Fibroblast of pulmonary artery (primary cell): ENCODE measurements at regions not wholly inside any gene's neighbourhood (a gene's known extent, or its start where the extent isn't known, plus 50 kb on each side); places are given as distances from the start of the nearest gene placed in this dataset.
"Not testable (repeated sequence)": the region's sequence is repeated elsewhere in the genome, so short reads cannot be mapped to it uniquely, and the experiment has no call there.

Experiments
- DNase-seq: peaks from one replicate; pipeline ENCODE4 v3.0.0-alpha.2; 2010; ENCODE audit warnings: low read depth
- H3K4me3 ChIP-seq: replicated peaks from 2 replicates; pipeline ENCODE4 v1.5.1; 2011; ENCODE audit warnings: low read depth, mild to moderate bottlenecking, control low read depth, low read length, moderate library complexity
- TF ChIP-seq, protein P1 (sequence below): IDR thresholded peaks from 2 replicates; pipeline ENCODE4 v1.5.1; 2011; ENCODE audit warnings: mild to moderate bottlenecking, control low read depth, low read length, inconsistent platforms; ENCODE audit errors: missing control alignments

DNA sequence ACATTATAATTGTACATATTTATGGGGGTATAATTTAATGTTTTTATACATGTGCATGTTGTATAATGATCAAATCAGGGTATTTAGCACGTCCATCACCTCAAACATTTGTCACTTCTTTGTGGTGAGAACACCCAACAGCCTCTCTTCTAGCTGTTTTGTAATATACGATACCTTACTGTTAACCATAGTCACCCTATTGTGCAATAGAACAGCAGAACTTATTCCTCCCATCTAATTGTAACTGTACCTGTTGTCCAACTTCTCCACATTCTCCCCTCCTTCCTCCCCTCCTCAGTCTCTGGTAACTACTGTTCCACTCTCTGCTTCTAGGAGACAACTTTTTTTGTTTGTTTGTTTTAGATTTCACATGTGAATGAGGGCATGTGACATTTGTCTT is 197.0 kb upstream of the PKP2 start:
- no peak overlapping the region for H3K4me3 ChIP-seq
- TF ChIP-seq, protein P1, sequence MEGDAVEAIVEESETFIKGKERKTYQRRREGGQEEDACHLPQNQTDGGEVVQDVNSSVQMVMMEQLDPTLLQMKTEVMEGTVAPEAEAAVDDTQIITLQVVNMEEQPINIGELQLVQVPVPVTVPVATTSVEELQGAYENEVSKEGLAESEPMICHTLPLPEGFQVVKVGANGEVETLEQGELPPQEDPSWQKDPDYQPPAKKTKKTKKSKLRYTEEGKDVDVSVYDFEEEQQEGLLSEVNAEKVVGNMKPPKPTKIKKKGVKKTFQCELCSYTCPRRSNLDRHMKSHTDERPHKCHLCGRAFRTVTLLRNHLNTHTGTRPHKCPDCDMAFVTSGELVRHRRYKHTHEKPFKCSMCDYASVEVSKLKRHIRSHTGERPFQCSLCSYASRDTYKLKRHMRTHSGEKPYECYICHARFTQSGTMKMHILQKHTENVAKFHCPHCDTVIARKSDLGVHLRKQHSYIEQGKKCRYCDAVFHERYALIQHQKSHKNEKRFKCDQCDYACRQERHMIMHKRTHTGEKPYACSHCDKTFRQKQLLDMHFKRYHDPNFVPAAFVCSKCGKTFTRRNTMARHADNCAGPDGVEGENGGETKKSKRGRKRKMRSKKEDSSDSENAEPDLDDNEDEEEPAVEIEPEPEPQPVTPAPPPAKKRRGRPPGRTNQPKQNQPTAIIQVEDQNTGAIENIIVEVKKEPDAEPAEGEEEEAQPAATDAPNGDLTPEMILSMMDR: no peak
- DNase-seq: no peak

DNA sequence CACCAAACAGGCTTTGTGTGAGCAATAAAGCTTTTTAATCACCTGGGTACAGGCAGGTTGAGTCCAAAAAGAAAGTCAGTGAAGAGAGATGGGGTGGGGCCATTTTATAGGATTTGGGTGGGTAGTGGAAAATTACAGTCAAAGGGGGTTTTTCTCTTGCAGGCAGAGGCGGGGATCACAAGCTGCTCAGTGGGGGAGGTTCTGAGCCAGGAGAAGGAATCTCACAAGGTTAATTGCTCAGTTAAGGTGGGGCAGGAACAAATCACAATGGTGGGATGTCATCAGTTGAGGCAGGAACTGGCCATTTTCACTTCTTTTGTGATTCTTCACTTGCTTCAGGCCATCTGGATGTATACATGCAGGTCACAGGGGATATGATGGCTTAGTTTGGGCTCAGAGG is 191.3 kb upstream of the PKP2 start:
- not testable (repeated sequence) for DNase-seq, H3K4me3 ChIP-seq

DNA sequence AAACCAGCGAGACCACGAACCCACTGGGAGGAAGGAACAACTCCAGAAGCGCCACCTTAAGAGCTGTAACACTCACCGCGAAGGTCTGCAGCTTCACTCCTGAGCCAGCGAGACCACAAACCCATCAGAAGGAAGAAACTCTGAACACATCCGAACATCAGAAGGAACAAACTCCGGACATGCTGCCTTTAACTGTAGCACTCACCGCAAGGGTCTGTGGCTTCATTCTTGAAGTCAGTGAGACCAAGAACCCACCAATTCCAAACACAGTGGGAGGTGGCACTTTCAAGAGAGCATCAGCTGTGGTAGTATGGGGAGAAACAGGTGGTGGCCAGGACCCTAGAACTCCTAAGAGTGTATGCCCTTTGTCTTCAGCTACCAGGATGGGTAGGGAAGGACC is 179.8 kb upstream of the PKP2 start:
- not testable (repeated sequence) for H3K4me3 ChIP-seq, DNase-seq

DNA sequence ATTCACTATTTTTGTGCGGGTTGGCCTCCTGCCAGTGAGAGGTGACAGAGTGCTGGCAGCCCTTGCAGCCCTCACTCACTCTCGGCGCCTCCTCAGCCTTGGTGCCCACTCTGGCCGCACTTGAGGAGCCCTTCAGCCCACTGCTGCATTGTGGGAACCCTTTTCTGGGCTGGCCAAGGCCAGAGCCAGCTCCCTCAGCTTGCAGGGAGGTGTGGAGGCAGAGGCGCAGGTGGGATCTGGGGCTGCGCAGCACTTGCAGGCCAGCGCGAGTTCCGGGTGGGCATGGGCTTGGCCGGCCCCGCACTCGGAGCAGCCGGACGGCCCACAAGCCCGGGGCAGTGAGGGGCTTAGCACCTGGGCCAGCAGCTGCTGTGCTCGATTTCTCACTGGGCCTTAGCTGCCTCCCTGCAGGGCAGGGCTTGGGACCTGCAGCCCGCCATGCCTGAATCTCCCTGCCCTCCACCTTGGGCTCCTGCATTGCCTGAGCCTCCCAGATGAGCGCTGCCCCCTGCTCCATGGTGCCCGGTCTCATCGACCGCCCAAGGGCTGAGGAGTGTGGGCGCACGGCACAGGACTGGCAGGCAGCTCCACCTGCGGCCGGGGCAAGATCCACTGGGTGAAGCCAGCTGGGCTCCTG is 178.7 kb upstream of the PKP2 start:
- not testable (repeated sequence) for H3K4me3 ChIP-seq, DNase-seq

DNA sequence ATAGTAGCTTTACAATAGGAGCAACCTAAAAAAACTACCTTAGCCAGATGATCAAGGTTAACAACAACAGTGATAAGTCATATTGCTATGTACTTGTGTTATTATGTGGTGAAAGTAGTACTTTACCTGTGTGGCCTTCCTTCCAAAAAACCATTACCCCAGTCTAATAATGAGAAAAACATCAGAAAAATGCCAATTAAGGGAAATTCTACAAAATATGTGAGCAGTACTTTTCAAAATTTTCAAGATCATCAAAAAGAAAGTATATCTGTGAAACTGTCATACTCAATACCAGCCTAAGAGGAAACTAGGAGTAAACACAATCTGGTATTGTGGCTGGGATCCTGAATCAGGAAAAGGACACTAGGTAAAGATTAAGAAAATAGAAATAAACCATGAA is 165.3 kb upstream of the PKP2 start:
- TF ChIP-seq, protein P1: no peak
- H3K4me3 ChIP-seq: no peak overlapping the region
- DNase-seq: no peak

DNA sequence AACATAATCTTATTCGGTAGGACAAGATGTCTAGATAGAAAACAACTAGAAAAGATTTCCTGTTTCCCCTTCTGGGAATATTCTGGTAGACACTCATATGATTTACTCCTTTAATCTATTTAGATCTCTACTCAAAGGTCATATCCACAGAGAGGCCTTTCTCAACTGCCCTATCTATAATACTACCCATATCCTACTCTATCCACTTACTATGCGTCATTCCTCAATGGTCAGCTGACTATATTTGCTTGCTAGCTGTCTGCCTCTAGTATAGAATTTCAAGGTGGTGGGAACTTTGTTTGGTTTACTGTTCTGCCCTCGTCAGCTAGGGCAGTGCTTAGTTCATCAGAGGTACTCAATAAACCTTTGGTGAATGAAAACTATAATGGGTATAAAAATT is 157.8 kb upstream of the PKP2 start:
- no peak overlapping the region for H3K4me3 ChIP-seq
- DNase-seq: no peak

DNA sequence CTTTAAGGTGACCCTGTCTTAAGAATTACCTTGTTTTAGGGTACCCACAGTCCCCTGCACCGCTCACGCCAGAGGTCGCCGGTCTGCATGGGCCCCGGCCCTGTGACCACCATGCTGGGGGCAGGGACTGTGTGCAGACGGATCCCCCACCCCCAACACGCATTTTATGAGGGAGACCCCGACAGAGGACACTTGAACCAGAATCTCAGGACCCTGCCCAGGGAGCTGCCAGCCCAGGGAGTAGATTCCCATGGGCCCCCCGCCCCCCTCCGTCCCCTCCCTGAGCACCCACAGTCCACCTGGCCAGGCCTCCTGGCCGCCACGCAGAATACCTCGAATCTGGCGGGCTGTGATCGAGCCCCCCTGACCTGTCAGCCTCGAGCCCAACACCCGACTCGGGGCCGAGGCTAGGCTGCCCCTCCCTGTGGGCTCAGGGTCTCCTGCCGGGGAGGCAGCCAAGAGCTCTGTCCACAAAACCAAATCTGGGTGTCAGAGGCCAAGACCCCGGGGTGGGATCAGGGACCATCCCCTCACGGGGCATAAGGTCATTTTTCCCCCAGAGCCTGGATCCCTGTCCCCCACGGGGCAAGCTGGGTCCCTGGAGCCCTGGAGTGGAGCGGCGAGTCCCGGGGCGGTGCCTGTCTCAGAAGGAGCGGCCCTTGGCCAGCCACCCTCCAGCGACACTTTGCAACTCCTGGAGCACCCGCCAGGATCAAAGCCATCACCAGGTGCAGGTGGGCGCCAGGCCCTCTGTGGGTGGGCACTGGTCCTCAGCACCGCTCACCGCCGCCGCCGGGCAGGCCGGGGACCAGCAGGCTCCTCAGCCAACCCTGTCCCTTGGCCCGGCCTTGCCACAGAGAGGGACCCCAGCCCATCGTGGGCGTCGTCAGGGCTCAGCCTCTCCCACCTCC is 155.8 kb upstream of the PKP2 start:
- no peak overlapping the region for H3K4me3 ChIP-seq
- TF ChIP-seq, protein P1: no peak
- no peak for DNase-seq

More for the DNA sequence above, 157.8 kb upstream of the PKP2 start:
- TF ChIP-seq, protein P1: no peak

DNA sequence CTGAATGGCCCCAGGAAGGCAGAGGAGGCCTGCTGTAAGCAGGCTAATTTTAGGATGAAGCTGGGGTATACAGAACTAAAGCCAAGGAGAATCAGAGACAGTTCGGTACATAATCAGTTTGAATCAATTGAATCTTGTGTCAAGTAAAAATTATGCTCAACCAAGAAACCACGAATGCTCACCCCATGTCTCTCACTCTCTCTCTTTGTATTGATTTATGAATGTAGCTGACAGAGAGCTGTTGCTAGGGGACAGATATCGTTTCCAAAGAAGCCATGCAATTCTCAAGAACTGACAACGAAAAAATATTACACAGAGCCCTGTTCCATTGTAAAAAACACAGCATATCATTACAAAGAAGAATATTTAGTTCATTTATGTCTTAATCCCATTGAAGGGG is 151.1 kb upstream of the PKP2 start:
- no peak for DNase-seq
- H3K4me3 ChIP-seq: no peak overlapping the region
- TF ChIP-seq, protein P1: no peak
